Frontal cortex (tissue), 3 donors: ENCODE measurements at regions not wholly inside any gene's neighbourhood (a gene's known extent, or its start where the extent isn't known, plus 50 kb on each side); places are given as distances from the start of the nearest gene placed in this dataset.
A peak's percentile ranks its signal among the peaks of the same experiment; 100 is the strongest.
"Not testable (repeated sequence)": the region's sequence is repeated elsewhere in the genome, so short reads cannot be mapped to it uniquely, and the experiment has no call there.

ENCODE experiments used
- DNase-seq, 2 donors: peaks; one replicate each; pipeline ENCODE4 v3.0.0; 2012; ENCODE audit warnings: low spot score in 2 of 2
- FAIRE-seq: peaks from 2 replicates; lab custom pipeline; 2012; peaks lifted over from hg19 to GRCh38; lab: Jason Lieb, UNC
- donor health status: control.
- donor health status: control.
- donor health status: control.

DNA sequence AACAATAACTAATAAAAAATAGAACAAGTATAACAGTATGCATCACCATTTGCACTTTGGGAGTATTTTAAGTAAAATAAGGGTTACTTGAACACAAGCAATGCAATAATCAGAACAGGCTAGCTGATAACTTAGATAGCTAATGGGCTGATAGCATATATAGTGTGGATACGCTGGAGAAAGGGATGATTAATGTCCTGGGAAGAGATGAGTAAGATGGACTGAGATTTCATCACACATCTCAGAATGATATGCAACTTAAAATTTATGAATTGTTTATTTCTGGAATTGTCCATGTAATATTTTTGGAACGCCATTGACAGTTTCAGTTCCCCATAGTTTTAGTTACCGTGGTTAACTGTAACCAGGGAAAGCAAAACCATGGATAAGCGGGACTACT is 173.6 kb downstream of the ISL1 start:
- no peak for DNase-seq
- FAIRE-seq, result no peak

DNA sequence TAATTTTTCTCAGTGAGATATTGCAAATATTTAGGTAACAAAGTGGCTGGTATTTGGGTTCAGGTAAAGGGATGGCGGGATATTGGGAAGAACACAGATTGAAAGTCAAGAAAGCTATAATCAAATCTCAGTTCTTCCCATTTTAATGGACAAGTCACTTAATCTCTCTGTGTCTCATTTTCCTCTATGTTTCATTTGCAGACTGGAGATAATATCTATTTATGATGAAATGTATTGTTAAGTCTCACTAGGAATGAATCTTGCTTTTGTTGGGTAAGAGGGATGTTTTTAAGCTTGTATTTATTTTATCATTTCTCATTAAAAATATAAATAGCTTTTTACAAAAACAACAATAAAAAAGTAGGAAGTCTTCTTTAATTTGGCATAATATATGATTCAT is 175.4 kb downstream of the ISL1 start:
- DNase-seq (no peak), FAIRE-seq (no peak)

DNA sequence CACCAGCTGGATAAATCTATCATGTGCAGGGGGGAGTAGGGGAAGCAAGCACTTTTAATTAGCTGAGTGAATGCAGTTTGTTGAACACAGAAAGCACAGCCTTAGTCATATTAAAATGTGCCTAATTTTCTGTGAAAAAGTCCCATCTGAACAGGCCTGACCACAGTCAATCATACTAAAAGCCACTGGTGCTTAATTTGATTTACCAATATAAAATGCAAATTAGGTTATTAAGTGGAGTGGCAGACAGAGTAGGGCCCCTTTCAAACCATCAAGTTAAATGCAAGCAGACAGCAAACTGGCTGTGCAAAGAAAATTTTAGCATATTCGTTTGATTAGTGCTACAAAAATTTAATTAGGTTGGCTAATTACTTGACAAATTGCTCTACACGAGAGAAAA is 176.1 kb downstream of the ISL1 start:
- FAIRE-seq (no peak), DNase-seq (no peak)

DNA sequence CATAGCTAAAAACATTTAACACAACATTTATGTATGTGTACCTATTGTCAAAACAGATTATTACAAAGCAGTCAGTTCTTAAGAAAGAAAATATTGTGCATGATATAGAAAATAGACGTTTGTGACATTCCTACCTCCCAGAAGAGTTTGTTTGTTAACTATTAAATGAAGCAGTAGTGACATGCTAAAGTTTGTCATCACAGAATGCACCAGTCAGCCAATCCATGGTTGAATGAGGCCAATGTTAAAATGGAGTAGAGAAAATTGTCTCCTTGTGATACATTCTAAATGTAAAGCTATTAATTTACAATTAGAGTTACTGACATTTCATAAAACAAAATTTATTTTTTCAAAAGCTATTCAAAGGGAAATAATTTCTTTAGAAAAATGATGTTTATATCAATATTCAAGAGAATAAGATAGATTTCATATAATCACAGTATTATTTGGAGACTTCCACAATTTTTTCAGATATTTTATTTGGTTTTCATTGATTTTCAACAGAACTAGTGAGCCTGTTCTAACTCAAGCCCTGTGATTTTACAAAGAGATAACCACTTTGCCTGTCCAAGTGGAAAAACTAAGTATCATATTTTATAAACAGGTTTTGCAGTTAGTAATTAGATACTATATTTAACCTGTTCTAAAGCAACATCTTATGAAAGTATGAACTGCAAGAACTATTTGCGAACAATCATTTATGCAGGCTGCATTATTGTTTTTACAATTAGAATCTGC is 176.8 kb downstream of the ISL1 start:
- FAIRE-seq (peak; percentile 40), DNase-seq (no peak)

DNA sequence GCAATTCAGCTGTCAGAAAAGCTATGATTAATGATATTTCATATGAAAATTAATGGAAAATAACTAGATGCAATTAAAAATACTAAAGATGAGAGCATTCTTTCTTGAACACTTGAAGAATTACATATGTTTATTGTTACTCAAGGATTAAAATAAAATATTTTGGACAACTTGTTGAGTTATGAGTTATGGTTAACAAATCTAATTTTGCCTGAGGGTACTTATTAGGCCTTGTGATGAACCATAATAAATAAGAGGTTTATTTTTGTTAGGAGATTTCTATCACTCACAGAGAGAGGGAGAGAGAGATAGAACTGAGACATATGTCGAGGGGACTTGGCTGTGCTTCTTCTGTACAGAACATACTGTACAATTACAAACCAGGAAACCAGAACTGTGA is 183.7 kb downstream of the ISL1 start:
- DNase-seq (no peak), FAIRE-seq (no peak)

DNA sequence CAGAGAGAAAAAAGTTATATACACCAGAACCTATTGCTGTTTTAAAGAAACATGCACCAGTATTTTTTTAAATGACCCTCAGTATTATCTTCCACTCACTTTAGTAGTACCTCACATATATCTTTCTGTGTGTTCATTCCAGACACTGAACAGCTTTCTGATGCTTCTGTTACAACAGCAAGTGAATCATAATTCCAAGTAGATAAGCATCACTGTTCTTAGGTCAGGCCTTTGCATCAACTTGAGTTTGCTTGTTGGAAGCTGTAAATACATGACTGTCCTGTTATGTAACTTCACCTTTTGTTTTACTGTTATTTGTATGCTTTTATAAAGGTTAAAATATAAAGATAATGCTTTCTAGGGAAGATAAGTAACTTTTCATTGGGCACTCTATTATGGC is 184.4 kb downstream of the ISL1 start:
- FAIRE-seq (no peak), DNase-seq (no peak)

DNA sequence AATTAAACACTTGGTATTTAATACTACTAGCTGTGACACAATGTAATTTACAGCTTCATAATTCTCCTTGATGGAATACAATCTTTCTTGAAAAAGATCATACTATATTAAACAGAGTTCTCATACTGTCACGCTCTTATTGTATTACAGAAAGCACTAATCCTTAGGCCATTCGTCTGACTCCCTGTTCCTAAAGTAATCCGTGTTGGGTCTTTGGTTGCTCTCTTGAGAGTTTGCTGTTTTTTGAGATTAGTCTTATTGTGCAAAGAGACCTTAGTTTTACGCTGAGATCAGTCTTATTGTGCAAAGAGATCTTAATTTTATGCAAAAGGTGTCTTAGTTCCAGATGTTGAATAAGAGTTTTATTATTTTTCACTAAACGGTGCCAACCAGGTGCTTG is 190.6 kb downstream of the ISL1 start:
- DNase-seq, result no peak

DNA sequence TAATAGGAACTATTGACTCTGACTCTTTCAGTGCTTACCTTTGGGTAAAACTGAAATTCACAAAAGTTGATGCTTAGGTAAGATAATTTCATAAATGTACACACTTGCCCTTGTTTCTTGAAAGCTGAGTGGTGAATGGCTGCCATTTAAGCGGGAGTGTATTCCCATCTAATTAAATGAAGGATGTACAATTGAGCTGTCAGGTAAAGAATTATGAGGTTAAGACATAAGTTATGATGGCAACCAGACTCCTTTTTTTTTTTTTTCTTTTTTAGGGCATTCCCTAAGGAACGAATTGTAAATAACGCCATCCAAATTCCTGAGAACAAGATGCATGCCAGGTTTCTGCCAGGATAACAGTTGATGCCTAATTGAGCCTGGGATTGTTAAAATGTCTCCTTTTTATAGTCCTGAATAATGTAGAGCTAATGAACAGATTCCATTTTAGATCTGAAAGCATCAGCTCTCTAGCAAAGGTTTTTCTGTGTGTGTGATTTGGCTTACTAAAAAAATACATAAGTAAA is 199.7 kb downstream of the ISL1 start:
- FAIRE-seq, result no peak
- no peak for DNase-seq

More for the DNA sequence above, 190.6 kb downstream of the ISL1 start:
- no peak for FAIRE-seq

DNA sequence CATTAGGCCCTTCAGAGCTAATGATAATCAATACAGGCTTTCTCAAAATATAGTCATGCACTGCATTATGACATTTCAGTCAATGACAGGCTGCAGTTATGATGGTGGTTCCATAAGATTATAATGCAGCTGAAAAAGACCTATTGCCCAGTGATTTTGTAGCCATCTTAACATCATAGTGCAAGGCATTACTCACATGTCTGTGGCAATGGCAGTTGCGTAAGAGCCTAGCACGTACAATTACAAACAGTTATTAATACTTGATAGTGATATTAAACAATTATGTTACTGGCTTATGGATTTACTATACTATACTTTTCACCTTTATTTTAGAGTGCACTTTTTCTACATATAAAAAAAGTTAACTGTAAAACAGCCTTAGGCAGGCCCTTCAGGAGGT is 214.8 kb downstream of the ISL1 start:
- DNase-seq (no peak), FAIRE-seq (no peak)

DNA sequence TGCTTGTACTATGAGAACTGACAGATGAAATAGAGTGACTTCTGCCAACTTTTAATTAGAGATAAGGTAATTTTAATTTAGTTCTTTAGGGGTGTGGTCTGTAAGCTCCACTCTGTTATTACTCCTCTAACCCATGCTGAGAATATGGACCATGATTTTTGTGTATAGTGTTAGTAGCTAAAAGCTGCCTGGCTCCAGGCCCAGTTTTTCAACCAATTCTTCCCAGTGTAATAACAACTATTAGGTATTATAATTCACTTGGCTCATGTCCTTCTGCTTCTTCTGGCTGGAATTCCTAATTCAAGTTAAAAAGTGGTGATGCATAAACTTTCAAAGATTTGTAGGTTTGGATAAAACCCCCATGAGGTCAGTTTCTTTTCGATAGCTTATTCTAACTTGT is 216.3 kb downstream of the ISL1 start:
- FAIRE-seq (no peak), DNase-seq (no peak)

DNA sequence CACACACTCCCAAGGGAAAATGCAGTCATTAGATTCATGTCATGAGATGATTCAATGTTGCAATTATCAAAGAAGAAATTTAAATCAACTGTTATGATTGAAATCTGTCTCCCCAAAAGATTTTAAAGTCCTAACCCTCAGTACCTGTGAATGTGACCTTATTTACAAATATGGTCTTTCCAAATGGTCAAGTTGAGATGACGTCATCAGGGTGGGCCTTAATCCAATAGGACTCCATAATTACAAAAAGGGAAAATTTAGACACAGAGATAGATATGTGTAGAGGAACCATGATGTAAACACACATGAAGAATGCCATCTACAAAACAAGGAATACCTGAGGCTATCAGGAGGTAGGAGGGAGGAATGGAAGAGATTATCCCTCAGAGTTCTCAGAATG is 221.1 kb downstream of the ISL1 start:
- FAIRE-seq, result no peak
- DNase-seq, result no peak

DNA sequence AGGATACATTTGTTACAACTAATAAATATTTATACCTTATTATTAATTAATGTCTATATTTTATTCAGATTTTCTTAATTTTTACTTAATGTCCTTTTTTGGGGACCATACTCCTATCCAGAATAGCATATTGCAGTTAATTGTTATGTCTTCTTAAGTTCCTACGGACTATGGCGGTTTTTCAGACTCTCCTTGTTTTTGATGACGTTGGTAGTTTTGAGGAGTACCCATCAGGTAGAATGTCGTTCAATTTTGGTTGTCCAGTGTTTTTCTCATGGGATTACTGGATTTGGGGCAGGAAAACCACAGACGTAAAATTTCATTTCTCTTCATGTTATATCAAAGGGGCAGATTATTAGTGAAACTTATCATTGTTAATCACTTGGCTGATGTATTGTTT is 223.7 kb downstream of the ISL1 start:
- no peak for DNase-seq
- FAIRE-seq, result no peak

DNA sequence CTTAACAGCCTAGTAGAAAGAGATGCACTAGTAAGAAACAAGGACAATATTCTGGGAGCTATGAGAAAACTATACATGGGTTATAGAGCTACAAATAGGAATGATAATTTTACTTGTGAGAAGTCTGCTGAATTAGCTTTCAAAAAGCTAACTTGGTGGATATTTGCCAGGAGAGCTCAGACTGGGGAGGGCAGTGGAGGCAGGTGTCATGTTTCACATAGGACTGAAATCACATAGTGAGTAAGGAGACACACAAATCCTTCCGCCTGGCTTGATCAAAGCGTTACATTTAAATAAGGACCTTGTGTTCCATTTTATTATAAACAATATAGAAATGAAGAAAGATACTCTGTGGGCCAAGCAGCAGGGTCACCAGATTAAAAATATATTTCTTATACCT is 235.0 kb downstream of the ISL1 start:
- no peak for FAIRE-seq
- DNase-seq, result no peak

DNA sequence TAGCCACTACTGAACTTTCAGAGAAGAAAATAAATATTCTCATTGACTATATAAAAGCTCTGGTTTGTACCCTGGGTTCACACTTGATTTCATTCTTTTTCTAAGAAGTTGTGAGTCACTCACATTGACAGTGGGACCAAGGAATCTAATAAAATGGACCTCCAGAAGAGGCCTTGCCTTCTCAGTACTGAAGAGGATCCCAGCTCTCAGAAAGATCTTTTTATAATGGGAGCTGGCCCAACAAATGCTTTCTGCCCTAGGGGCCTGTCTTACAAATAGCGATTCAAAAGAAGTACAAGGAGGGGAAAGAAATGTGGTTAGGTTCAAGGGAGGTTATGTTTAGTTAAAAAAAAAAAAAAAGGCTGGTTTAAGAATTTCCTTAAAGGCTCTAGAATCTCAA is 237.9 kb downstream of the ISL1 start:
- DNase-seq (no peak), FAIRE-seq (no peak)

DNA sequence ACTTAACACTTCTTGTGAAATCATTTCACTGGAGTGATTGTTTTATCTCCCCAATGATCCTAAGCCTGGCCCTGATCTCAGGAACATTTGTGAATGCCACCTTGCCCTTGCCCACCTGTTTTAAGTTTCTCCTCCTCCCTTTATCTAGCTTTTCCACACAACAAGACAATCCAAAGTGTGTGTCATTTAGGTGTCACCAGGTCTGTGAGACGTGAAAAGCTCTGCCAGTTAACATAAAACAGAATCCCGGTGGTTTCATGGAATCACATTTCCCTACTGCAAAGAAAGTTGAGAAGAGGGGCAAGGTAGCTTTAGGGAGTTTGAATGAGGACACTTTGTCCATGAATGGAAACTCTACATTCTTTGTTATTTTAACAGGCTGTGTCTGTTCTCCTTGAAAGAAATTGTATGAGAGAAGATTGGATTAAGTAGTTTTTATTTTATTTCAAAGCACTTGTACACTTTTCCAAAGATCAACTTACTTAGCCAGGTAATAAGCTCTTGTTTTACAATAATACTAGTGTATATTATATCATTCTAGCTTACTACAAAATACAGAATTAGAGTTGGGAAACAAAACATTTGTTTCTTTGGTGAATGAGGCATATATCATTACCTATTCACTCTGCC is 239.0 kb downstream of the ISL1 start:
- no peak for DNase-seq
- FAIRE-seq, result no peak

DNA sequence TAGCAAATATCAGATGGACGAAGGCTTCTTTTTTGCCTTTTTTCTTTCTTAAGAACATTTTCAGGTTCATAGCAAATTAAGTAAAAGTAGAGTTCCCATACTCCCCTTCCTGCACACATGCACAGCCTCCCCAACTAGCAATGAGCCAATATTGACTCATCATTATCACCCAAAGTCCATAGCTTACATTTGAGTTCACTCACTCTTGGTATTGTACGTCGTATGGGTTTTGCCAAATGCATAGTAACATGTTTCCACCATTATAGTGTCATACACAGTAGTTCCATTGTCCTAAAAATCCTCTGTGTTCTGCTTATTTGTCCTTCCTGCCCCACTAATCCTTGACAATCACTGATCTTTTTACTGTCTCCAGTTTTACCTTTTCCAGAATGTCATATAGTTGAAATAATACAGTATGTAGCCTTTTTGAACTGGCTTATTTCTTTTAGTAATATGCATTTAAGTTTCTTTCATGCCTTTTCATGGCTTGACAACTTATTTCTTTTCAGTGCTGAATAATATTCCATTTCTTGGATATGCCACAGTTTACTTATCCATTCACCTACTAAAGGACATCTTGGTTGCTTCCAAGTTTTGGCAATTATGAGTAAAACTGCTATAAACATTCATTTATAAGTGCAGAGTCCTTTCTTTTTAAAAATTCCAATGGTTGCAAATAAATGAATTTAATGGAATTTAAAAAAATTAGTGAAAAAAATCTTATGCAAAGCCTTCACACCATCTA is 242.1 kb downstream of the ISL1 start:
- no peak for FAIRE-seq
- DNase-seq, result no peak

DNA sequence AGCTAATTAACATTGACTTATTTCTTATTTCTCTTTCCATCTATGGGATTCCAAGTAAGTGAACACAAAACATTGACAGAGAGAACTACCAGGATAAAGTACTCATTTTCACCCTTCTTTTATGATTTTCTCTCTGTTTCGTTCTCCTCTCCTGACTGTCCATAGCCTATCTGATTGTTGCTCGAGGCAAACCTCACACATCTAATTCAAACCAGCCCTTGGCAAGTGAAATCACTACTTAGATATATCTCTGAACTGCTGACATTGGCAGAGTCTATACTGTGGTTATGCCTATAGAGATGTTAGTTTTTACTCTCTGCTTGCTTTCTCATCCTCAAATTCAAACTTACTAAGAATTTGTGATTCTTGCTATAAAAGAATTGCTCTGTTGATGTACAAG is 248.8 kb downstream of the ISL1 start:
- FAIRE-seq, result no peak

DNA sequence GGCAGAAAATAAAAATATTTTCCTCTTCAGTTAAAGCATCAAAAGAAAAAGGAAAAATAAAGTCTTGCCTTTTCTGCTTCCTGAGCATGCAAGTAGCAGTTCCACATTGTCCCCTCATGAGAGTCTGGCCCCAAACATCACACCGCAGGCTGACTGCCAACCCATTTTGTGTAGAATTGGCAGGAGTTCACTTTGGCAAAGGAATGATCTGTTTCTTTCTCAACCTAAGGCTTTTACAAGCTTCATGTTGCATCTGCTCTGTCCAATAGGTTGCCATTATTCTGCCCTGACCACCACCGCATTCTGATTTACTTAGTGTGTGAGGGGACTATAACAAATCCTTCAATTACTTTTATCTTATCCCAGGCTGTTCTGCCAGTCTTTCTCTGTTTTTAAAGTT is 249.5 kb downstream of the ISL1 start:
- FAIRE-seq (no peak), DNase-seq (no peak)

More for the DNA sequence above, 248.8 kb downstream of the ISL1 start:
- no peak for DNase-seq

DNA sequence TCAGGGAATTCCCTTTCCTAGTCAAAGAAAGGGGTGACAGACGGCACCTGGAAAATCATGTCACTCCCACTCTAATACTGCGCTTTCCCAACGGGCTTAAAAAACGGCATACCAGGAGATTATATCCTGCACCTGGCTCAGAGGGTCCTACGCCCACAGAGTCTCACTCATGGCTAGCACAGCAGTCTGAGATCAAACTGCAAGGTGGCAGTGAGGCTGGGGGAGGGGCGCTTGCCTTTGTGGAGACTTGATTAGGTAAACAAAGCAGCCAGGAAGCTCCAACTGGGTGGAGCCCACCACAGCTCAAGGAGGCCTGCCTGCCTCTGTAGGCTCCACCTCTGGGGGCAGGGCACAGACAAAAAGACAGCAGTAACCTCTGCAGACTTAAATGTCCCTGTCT is 253.7 kb downstream of the ISL1 start:
- DNase-seq, FAIRE-seq: not testable (repeated sequence)

DNA sequence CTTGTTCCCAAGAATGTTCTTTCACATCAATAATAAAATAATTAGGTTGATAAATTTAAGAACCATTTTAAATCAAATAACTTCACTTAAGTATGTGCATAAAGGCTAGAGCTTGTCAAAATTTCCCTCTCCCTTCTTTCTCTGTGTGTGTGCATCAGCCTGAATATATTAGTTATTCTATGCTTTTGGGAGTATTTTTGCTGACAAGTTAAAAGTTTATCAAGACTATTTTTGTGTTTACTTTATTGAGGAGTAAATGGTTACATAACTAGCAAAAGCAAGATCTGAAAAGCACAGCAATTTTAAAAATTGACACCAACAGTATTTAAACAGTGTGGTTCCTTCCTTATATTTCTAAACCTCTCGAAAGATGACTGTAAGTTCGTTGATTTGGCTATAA is 261.7 kb downstream of the ISL1 start:
- DNase-seq, result no peak
- FAIRE-seq, result no peak

DNA sequence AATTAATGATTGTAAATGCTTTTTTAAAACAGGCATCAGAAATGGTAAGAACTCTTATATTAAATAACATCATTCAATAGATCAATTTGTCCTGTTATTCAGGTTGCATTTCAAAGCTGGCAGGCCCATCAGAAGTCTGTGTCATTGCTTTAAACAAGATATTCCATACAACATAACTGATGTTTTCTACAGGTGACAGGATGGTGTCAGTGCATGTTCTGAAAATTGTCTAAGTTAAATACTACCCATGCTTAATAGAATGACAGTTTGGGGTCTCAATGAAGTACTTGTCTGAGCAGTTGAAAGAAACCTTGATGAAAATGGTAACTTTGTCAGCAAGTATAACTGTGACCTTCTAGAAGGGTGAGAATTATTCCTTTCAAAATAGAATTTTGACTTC is 263.2 kb downstream of the ISL1 start:
- DNase-seq (no peak), FAIRE-seq (no peak)
